CD4-positive, alpha-beta memory T cell (primary cell): ENCODE measurements at regions not wholly inside any gene's neighbourhood (a gene's known extent, or its start where the extent isn't known, plus 50 kb on each side); places are given as distances from the start of the nearest gene placed in this dataset.
A peak's percentile ranks its signal among the peaks of the same experiment; 100 is the strongest.

ENCODE experiments used
- CTCF ChIA-PET: fragments of 350-600 bp; sonication (Branson Sonifier 250); formaldehyde crosslinking; loops from one replicate; lab custom pipeline; 2021; ENCODE audit warnings: inconsistent platforms; ENCODE audit not compliant: partially characterized antibody; lab: Charles Lee
- POLR2A ChIA-PET: fragments of 350-600 bp; sonication (Branson Sonifier 250); formaldehyde crosslinking; loops from one replicate; lab custom pipeline; 2021; ENCODE audit not compliant: partially characterized antibody; lab: Charles Lee
- DNase-seq, 5 donors: peaks; one replicate each; pipeline versions ENCODE4 v3.0.0 to v3.0.0-alpha.2; 2020 to 2022; ENCODE audit warnings: mixed read lengths in 1 of 5
- H3K27ac ChIP-seq: one replicate; pipeline ENCODE4 v1.7.0; 2013; ENCODE audit warnings: low read depth, low read length
- H3K27me3 ChIP-seq: 2 replicates; pipeline ENCODE4 v1.7.0; 2013; ENCODE audit warnings: mild to moderate bottlenecking, low read length, moderate library complexity; ENCODE audit not compliant: insufficient read depth
- H3K36me3 ChIP-seq: 2 replicates; pipeline ENCODE4 v1.7.0; 2013; ENCODE audit warnings: mild to moderate bottlenecking, low read length, moderate library complexity; ENCODE audit not compliant: insufficient read depth
- H3K4me1 ChIP-seq: 2 replicates; pipeline ENCODE4 v1.7.0; 2013; ENCODE audit warnings: mild to moderate bottlenecking, low read length, moderate library complexity; ENCODE audit not compliant: insufficient read depth
- H3K4me3 ChIP-seq, 2 donors: one replicate each; pipeline ENCODE4 v1.7.0; 2013; ENCODE audit warnings: low read length in 2 of 2, mild to moderate bottlenecking in 1 of 2
- H3K9me3 ChIP-seq, 2 donors: one replicate each; pipeline ENCODE4 v1.7.0; 2013; ENCODE audit warnings: low read length in 2 of 2, control low read depth in 1 of 2; ENCODE audit not compliant: control insufficient read depth in 1 of 2
- H3K27ac Mint-ChIP-seq, 7 donors: one replicate each; pipeline ENCODE4 v1.8.0; 2020 to 2021; ENCODE audit warnings: mixed read lengths in 7 of 7, mild to moderate bottlenecking in 6 of 7, inconsistent platforms in 3 of 7, moderate library complexity in 3 of 7
- H3K27me3 Mint-ChIP-seq, 2 donors: one replicate each; pipeline ENCODE4 v1.8.0; 2020 to 2021; ENCODE audit warnings: mixed read lengths in 2 of 2
- H3K36me3 Mint-ChIP-seq, 2 donors: one replicate each; pipeline ENCODE4 v1.8.0; 2020 to 2021; ENCODE audit warnings: mixed read lengths in 2 of 2, inconsistent platforms in 1 of 2, mild to moderate bottlenecking in 1 of 2
- H3K4me1 Mint-ChIP-seq, 4 donors: one replicate each; pipeline ENCODE4 v1.8.0; 2020 to 2021; ENCODE audit warnings: mixed read lengths in 4 of 4, mild to moderate bottlenecking in 1 of 4
- H3K4me3 Mint-ChIP-seq, 8 donors: one replicate each; pipeline ENCODE4 v1.8.0; 2020 to 2021; ENCODE audit warnings: mixed read lengths in 8 of 8, mild to moderate bottlenecking in 7 of 8, moderate library complexity in 6 of 8, inconsistent platforms in 3 of 8
- H3K9me3 Mint-ChIP-seq, 8 donors: one replicate each; pipeline ENCODE4 v1.8.0; 2020 to 2021; ENCODE audit warnings: mixed read lengths in 8 of 8, mild to moderate bottlenecking in 5 of 8, inconsistent platforms in 3 of 8, moderate library complexity in 1 of 8
- intact Hi-C: fragments of 100-400 bp; cut with micrococcal nuclease; formaldehyde crosslinking; loops from one replicate; pipeline ENCODE4 v1.15.1; 2023

DNA sequence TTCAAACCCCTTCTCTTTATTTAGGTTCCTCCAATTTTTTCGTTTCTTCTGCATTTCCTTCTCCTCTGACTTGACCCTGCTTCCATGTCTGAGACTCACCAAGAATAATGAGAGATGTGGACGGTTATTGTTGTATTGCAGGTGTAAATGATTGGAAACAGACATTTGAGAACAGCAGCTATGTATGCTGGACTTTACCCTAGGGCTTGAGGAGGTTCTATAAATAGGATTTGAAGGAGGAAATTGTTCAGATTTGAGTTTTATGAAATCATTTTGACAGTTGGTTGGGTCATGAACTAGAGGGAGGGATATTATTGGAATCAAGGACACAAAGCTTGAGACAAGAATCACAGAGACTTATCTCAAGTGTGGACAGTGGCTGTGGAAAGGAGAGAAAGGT is 614.6 kb upstream of the CPEB2 start:
- Mint-ChIP-seq H3K27me3 (peaks cover 1 to 3% of the 10 kb centered on the region in 2 donors), H3K4me1 (no peaks in the 10 kb centered on the region), H3K36me3 (no peaks in the 10 kb centered on the region), H3K4me3 (no peak overlapping the region), H3K27ac (no peak overlapping the region), H3K9me3 (peaks cover 0 to 4% (median 0%) of the 10 kb centered on the region in 8 donors)
- Histone ChIP-seq H3K4me3 (no peak overlapping the region), H3K27ac (no peak overlapping the region), H3K27me3 (no peaks in the 10 kb centered on the region), H3K4me1 (no peaks in the 10 kb centered on the region), H3K36me3 (no peaks in the 10 kb centered on the region), H3K9me3 (no peaks in the 10 kb centered on the region)
- no peak for DNase-seq
- CTCF ChIA-PET, result no interaction called here
- intact Hi-C loops, result no loop called here
- POLR2A ChIA-PET, result no interaction called here

DNA sequence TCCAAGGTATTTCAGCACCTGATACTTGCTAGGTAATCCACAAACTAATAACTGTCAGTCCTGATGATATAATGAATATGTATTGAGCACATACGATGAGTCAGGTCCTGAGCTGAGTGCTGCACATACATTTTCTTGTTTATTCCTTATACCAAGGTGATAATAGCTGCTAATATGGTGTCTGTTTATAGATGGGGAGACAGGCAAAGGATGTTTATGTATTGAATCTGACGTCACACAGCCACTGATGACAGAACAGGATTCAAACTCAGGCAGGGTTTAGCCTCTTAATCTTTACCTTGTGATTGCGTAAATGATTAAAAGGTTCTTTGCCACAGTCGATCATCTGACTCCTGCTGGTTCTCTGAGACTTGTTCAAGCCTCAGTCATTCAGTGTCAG is 609.9 kb upstream of the CPEB2 start:
- no peak for DNase-seq
- Histone ChIP-seq H3K27ac (no peak overlapping the region), H3K36me3 (no peaks in the 10 kb centered on the region), H3K4me3 (no peak overlapping the region), H3K27me3 (no peaks in the 10 kb centered on the region), H3K9me3 (no peaks in the 10 kb centered on the region), H3K4me1 (no peaks in the 10 kb centered on the region)
- ChIA-PET CTCF (no interaction called here), POLR2A (no interaction called here)
- intact Hi-C loops, result no loop called here
- H3K27me3 Mint-ChIP-seq, result peaks cover under 1 to 3% of the 10 kb centered on the region in 2 donors
- no peak overlapping the region for H3K27ac Mint-ChIP-seq
- H3K4me1 Mint-ChIP-seq, result no peaks in the 10 kb centered on the region
- H3K9me3 Mint-ChIP-seq, result peaks cover 0 to 3% (median under 1%) of the 10 kb centered on the region in 8 donors
- H3K4me3 Mint-ChIP-seq, result no peak overlapping the region
- H3K36me3 Mint-ChIP-seq, result no peaks in the 10 kb centered on the region

DNA sequence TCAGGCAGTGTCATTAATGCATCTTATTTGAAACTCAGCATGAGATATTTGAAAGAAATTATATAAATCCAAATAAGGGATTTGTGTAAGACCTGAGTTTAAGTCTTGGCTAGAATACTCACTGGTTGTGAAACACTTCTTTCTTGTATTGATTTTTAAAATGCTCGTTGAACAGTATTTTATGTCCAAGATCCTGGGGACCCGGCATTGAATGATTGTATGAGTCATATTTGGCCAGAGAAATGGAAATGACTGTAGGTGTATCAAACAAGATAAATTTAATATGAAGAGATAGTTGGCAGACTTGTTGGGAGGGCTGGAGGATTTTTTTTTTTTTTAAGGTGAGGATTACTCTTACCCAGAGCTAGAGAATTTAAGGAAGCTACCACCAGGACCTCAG is 606.1 kb upstream of the CPEB2 start:
- Histone ChIP-seq H3K36me3 (no peaks in the 10 kb centered on the region), H3K27ac (no peak overlapping the region), H3K9me3 (no peaks in the 10 kb centered on the region), H3K4me1 (no peaks in the 10 kb centered on the region), H3K4me3 (no peak overlapping the region), H3K27me3 (no peaks in the 10 kb centered on the region)
- no peaks in the 10 kb centered on the region for H3K4me1 Mint-ChIP-seq
- no peaks in the 10 kb centered on the region for H3K36me3 Mint-ChIP-seq
- POLR2A ChIA-PET, result no interaction called here
- no peaks in the 10 kb centered on the region for H3K27me3 Mint-ChIP-seq
- H3K9me3 Mint-ChIP-seq, result peaks cover 0 to 5% (median 2%) of the 10 kb centered on the region in 8 donors
- H3K27ac Mint-ChIP-seq, result no peak overlapping the region
- no peak for DNase-seq
- no peak overlapping the region for H3K4me3 Mint-ChIP-seq
- CTCF ChIA-PET, result no interaction called here
- intact Hi-C loops, result no loop called here

DNA sequence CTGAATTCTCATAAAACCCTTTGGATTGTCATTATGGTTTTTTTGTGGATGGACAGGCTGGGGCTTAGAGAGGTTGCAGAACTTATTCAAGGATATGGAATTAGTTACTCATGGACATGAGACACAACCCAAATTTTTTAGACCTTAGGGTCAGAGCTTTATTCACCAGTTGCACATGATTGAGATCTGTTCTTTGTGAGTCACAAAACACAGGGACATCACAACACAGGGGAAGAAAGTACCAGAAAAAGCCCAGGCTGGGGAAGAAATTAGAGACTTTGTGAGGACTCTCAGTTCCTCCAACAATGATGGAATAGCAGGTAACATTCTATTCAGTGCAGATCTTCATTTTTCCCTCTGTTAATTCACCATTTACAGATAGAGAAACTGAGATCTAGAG is 602.4 kb upstream of the CPEB2 start:
- Histone ChIP-seq H3K27ac (no peak overlapping the region), H3K27me3 (no peaks in the 10 kb centered on the region), H3K4me1 (no peaks in the 10 kb centered on the region), H3K9me3 (no peaks in the 10 kb centered on the region), H3K4me3 (no peak overlapping the region), H3K36me3 (no peaks in the 10 kb centered on the region)
- no peaks in the 10 kb centered on the region for H3K27me3 Mint-ChIP-seq
- H3K4me1 Mint-ChIP-seq, result no peaks in the 10 kb centered on the region
- ChIA-PET CTCF (no interaction called here), POLR2A (no interaction called here)
- H3K4me3 Mint-ChIP-seq, result no peak overlapping the region
- intact Hi-C loops, result no loop called here
- no peak for DNase-seq
- no peaks in the 10 kb centered on the region for H3K36me3 Mint-ChIP-seq
- H3K27ac Mint-ChIP-seq, result no peak overlapping the region
- peaks cover 0 to 7% (median 3%) of the 10 kb centered on the region in 8 donors for H3K9me3 Mint-ChIP-seq

DNA sequence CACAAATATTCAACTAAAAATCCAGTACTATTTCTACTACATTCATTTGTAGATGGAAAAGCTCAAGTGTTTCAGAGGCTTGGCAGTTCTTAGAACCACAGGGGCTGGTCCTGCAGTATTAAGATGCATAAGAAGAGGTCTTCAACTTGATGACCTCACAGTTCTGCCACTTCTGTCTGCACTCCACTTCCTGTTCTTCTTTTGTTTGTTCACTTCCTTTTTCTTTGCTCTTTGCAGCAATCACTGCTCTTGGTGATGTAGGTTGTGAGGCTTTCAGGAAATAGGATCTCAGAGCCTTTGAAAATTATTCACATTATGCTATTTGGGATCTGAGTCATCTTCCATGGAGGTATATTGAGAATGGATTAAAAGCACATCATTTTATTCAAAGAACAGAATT is 602.0 kb upstream of the CPEB2 start:
- CTCF ChIA-PET, result no interaction called here
- POLR2A ChIA-PET, result no interaction called here
- Mint-ChIP-seq H3K27me3 (no peaks in the 10 kb centered on the region), H3K4me3 (peak overlapping the region in 1 of 8 donors; percentile 5), H3K36me3 (no peaks in the 10 kb centered on the region), H3K9me3 (peaks cover 0 to 7% (median 3%) of the 10 kb centered on the region in 8 donors), H3K27ac (no peak overlapping the region), H3K4me1 (no peaks in the 10 kb centered on the region)
- Histone ChIP-seq H3K36me3 (no peaks in the 10 kb centered on the region), H3K27me3 (no peaks in the 10 kb centered on the region), H3K9me3 (no peaks in the 10 kb centered on the region), H3K27ac (no peak overlapping the region), H3K4me3 (no peak overlapping the region), H3K4me1 (no peaks in the 10 kb centered on the region)
- intact Hi-C loops, result no loop called here
- no peak for DNase-seq

DNA sequence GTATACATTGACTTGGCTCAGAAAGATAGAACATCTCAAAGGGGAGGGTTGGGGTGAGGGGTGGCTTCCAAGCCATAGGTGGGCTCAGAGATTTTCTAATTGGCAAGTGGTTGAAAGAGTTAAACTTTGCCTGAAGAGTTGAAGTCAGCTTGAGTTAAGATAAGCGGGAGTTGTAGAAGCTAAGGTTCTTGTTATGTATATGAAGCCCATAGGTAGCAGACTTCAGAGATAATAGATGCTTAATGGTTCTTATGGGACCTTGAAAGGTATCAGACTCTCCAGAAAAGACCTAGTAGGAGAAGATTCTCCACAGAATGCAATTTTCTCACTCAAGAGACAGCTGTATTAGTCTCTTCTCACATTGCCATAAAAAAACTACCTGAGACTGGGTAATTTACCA is 599.1 kb upstream of the CPEB2 start:
- H3K27me3 Mint-ChIP-seq, result no peaks in the 10 kb centered on the region
- Histone ChIP-seq H3K4me1 (no peaks in the 10 kb centered on the region), H3K27ac (no peak overlapping the region), H3K27me3 (no peaks in the 10 kb centered on the region), H3K9me3 (no peaks in the 10 kb centered on the region), H3K36me3 (no peaks in the 10 kb centered on the region), H3K4me3 (no peak overlapping the region)
- H3K27ac Mint-ChIP-seq, result no peak overlapping the region
- H3K9me3 Mint-ChIP-seq, result peaks cover 0 to 4% (median 3%) of the 10 kb centered on the region in 8 donors
- H3K36me3 Mint-ChIP-seq, result no peaks in the 10 kb centered on the region
- intact Hi-C loops, result no loop called here
- no peak overlapping the region for H3K4me3 Mint-ChIP-seq
- no peak for DNase-seq
- POLR2A ChIA-PET, result no interaction called here
- no peaks in the 10 kb centered on the region for H3K4me1 Mint-ChIP-seq
- CTCF ChIA-PET, result no interaction called here

DNA sequence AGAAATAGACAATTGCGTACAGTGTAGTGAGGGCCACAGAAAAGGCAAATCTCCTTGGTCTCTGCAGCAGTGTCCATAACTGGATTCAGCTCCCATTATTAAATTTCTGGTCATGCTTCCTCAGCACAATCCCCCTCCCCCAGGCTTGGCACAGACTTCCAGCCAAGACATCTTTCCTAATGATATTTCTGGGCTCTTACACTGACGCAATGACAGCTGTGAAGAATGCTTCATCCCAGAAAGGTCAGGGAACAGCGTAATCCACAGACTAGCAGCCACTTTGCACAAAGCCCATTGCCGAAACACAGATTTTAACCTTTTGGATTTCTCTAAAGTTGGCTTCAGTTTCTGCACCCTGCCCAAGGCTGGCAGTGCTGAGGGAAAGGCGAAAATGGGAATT is 597.6 kb upstream of the CPEB2 start:
- intact Hi-C loops, result no loop called here
- CTCF ChIA-PET, result no interaction called here

DNA sequence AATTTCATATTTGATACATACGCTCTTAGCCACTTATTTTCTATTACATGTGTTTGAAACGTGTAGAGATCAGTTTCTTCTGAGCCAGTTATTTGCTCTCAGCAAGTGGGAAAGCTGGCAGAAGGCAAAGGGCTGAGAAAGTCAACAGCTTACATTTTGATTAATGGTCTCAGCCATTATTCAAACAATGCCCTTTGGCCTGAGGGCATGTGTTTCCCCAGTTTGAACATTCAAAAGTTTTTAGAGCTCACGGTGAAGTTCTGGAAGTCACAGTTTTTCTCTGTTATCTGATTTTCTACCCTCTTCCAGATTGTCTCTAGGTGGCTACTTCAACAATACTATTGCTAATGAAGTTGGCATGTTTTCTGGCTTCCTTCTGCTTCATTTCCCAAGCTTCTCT is 591.8 kb upstream of the CPEB2 start:
- no peak for DNase-seq
- Mint-ChIP-seq H3K36me3 (no peaks in the 10 kb centered on the region), H3K27me3 (peaks cover 0 to 1% of the 10 kb centered on the region in 2 donors), H3K27ac (no peak overlapping the region), H3K4me1 (no peaks in the 10 kb centered on the region), H3K4me3 (no peak overlapping the region), H3K9me3 (peaks cover 0 to 4% (median 0%) of the 10 kb centered on the region in 8 donors)
- intact Hi-C loops, result no loop called here
- ChIA-PET POLR2A (no interaction called here), CTCF (no interaction called here)
- Histone ChIP-seq H3K4me3 (no peak overlapping the region), H3K9me3 (no peaks in the 10 kb centered on the region), H3K27ac (no peak overlapping the region), H3K36me3 (no peaks in the 10 kb centered on the region), H3K4me1 (no peaks in the 10 kb centered on the region), H3K27me3 (no peaks in the 10 kb centered on the region)

More for the DNA sequence above, 597.6 kb upstream of the CPEB2 start:
- DNase-seq, result no peak
- Histone ChIP-seq H3K4me1 (no peaks in the 10 kb centered on the region), H3K9me3 (no peaks in the 10 kb centered on the region), H3K27ac (no peak overlapping the region), H3K4me3 (no peak overlapping the region), H3K36me3 (no peaks in the 10 kb centered on the region), H3K27me3 (no peaks in the 10 kb centered on the region)
- Mint-ChIP-seq H3K9me3 (peaks cover 0 to 4% (median 0%) of the 10 kb centered on the region in 8 donors), H3K4me1 (no peaks in the 10 kb centered on the region), H3K36me3 (no peaks in the 10 kb centered on the region), H3K27ac (peak overlapping the region in 1 of 7 donors; percentile 55), H3K4me3 (no peak overlapping the region), H3K27me3 (no peaks in the 10 kb centered on the region)
- POLR2A ChIA-PET, result no interaction called here
